A673 (cell line): ENCODE measurements at regions not wholly inside any gene's neighbourhood (a gene's known extent, or its start where the extent isn't known, plus 50 kb on each side); places are given as distances from the start of the nearest gene placed in this dataset.

ENCODE experiments used
- EZH2 ChIP-seq: fragments of 200-600 bp; sonication (generic); IDR thresholded peaks from 2 replicates; pipeline ENCODE4 v1.6.1; 2017; ENCODE audit warnings: borderline replicate concordance, low read depth, mild to moderate bottlenecking, mixed read lengths, antibody characterized with exemption, low read length; ENCODE audit not compliant: poor library complexity, severe bottlenecking
- TF ChIP-seq, protein P1 (sequence below): fragments of 300-800, 200-600 bp; sonication (generic); conservative IDR thresholded peaks from 2 replicates; pipeline ENCODE4 v1.5.1; 2017; ENCODE audit warnings: low read depth, mild to moderate bottlenecking, antibody characterized with exemption, low read length, moderate library complexity, mixed read lengths

DNA sequence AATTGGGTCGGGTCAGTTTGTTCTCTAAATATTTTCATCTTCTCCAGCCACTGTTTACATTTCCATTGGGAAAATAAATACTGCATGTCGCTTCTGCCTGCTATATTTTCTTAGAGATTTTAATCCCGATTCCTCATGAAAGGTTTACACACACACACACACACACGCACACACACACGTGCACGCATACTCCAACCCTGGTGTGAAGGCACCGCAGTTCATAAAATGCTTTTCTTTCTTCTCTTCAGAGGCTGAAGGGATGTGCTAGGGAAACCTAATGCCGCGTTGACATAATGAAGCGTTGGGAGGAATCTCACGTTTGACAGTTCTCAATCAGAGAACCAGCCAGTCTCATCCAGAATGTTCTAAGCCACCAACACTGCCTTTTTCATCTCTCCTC, 222.9 kb upstream of the IRX3 start:
- TF ChIP-seq, protein P1, sequence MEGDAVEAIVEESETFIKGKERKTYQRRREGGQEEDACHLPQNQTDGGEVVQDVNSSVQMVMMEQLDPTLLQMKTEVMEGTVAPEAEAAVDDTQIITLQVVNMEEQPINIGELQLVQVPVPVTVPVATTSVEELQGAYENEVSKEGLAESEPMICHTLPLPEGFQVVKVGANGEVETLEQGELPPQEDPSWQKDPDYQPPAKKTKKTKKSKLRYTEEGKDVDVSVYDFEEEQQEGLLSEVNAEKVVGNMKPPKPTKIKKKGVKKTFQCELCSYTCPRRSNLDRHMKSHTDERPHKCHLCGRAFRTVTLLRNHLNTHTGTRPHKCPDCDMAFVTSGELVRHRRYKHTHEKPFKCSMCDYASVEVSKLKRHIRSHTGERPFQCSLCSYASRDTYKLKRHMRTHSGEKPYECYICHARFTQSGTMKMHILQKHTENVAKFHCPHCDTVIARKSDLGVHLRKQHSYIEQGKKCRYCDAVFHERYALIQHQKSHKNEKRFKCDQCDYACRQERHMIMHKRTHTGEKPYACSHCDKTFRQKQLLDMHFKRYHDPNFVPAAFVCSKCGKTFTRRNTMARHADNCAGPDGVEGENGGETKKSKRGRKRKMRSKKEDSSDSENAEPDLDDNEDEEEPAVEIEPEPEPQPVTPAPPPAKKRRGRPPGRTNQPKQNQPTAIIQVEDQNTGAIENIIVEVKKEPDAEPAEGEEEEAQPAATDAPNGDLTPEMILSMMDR = no peak
- TF ChIP-seq EZH2 = no peak
